Muscle layer of duodenum (tissue), 2 donors: ENCODE measurements at regions not wholly inside any gene's neighbourhood (a gene's known extent, or its start where the extent isn't known, plus 50 kb on each side); places are given as distances from the start of the nearest gene placed in this dataset.

Experiments
- H3K27ac ChIP-seq: one replicate; pipeline ENCODE4 v1.7.0; 2013; ENCODE audit warnings: mild to moderate bottlenecking, low read length
- H3K27me3 ChIP-seq: one replicate; pipeline ENCODE4 v1.7.0; 2013; ENCODE audit warnings: low read depth, mild to moderate bottlenecking, control low read depth, low read length
- H3K36me3 ChIP-seq, 2 donors: one replicate each; pipeline ENCODE4 v1.7.0; 2013; ENCODE audit warnings: low read length in 2 of 2, control low read depth in 1 of 2, mild to moderate bottlenecking in 1 of 2; ENCODE audit not compliant: insufficient read depth in 2 of 2, control insufficient read depth in 1 of 2
- H3K4me1 ChIP-seq, 2 donors: one replicate each; pipeline ENCODE4 v1.7.0; 2013; ENCODE audit warnings: low read length in 2 of 2, mild to moderate bottlenecking in 2 of 2, control low read depth in 1 of 2, moderate library complexity in 1 of 2; ENCODE audit not compliant: insufficient read depth in 2 of 2, control insufficient read depth in 1 of 2
- H3K4me3 ChIP-seq, 2 donors: one replicate each; pipeline ENCODE4 v1.7.0; 2013; ENCODE audit warnings: low read length in 2 of 2, low read depth in 1 of 2, mild to moderate bottlenecking in 1 of 2
- H3K9me3 ChIP-seq, 2 donors: one replicate each; pipeline ENCODE4 v1.7.0; 2013; ENCODE audit warnings: low read length in 2 of 2, control low read depth in 1 of 2, mild to moderate bottlenecking in 1 of 2; ENCODE audit not compliant: control insufficient read depth in 1 of 2
- donor health status: healthy.

DNA sequence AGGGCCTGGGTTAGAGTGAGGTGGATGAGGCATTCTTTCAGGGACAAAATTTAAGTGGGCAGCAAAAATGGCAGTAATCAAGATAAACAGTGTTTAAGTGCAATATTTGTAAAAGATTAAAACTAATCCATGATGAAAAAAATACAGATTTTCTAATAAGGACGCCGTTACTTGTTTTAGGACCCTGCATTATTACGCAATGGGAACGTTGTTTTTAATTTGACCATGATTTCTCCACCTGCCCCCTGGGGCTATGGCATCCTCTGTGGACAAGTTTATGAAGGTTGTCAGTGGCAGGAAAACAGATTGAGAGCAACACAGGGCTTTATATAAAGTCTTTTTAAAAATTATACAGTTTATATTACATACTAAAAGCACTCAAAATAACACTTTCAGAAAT is 380.6 kb upstream of the PHF14 start:
- no peak overlapping the region for H3K4me3 ChIP-seq
- no peaks in the 10 kb centered on the region for H3K9me3 ChIP-seq
- H3K4me1 ChIP-seq: no peaks in the 10 kb centered on the region
- no peaks in the 10 kb centered on the region for H3K27me3 ChIP-seq
- H3K27ac ChIP-seq: no peak overlapping the region
- no peaks in the 10 kb centered on the region for H3K36me3 ChIP-seq

- Histone ChIP-seq H3K27ac (no peak overlapping the region), H3K4me3 (no peak overlapping the region), H3K27me3 (no peaks in the 10 kb centered on the region), H3K36me3 (no peaks in the 10 kb centered on the region), H3K9me3 (no peaks in the 10 kb centered on the region), H3K4me1 (no peaks in the 10 kb centered on the region)
Measured at GRCh38 chr7:10596827-10597226, 376.8 kb upstream of the PHF14 start.

GRCh38 chr7:10604128-10604527 is 369.5 kb upstream of the PHF14 start:
- H3K9me3 ChIP-seq: no peaks in the 10 kb centered on the region
- no peaks in the 10 kb centered on the region for H3K36me3 ChIP-seq
- no peak overlapping the region for H3K4me3 ChIP-seq
- no peak overlapping the region for H3K27ac ChIP-seq
- H3K27me3 ChIP-seq: no peaks in the 10 kb centered on the region
- no peaks in the 10 kb centered on the region for H3K4me1 ChIP-seq

GRCh38 chr7:10612950-10613349 is 360.7 kb upstream of the PHF14 start:
- Histone ChIP-seq H3K27ac (no peak overlapping the region), H3K36me3 (no peaks in the 10 kb centered on the region), H3K9me3 (peaks cover 0 to 3% of the 10 kb centered on the region in 2 donors), H3K4me3 (no peak overlapping the region), H3K27me3 (no peaks in the 10 kb centered on the region), H3K4me1 (no peaks in the 10 kb centered on the region)

GRCh38 chr7:10618953-10619352 is 354.7 kb upstream of the PHF14 start:
- no peak overlapping the region for H3K4me3 ChIP-seq
- no peaks in the 10 kb centered on the region for H3K27me3 ChIP-seq
- peaks cover 0 to 3% of the 10 kb centered on the region in 2 donors for H3K9me3 ChIP-seq
- H3K27ac ChIP-seq: no peak overlapping the region
- no peaks in the 10 kb centered on the region for H3K36me3 ChIP-seq
- H3K4me1 ChIP-seq: no peaks in the 10 kb centered on the region

- Histone ChIP-seq H3K4me3 (no peak overlapping the region), H3K36me3 (no peaks in the 10 kb centered on the region), H3K27me3 (no peaks in the 10 kb centered on the region), H3K9me3 (no peaks in the 10 kb centered on the region), H3K4me1 (no peaks in the 10 kb centered on the region), H3K27ac (no peak overlapping the region)
Measured at GRCh38 chr7:10632712-10633111, 341.0 kb upstream of the PHF14 start.

DNA sequence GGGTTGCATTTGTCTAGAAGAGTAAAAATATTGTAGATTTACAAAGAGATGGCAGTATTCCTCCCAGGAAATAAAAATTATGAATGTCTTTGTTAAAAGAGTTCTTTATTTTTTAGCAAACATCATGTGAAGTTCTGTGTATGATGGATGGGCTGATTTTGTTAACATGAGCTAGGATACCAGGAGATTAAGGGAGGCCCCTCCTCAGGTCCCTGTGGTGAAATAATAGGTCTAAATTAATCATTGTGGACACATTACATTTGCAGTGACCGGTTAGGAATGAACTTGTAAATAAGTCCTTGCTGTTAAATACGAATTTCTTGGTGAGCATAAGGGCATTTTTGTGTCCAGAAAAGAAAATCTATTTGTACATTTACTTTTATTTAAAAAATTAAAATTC is 339.4 kb upstream of the PHF14 start:
- H3K4me3 ChIP-seq: no peak overlapping the region
- H3K9me3 ChIP-seq: no peaks in the 10 kb centered on the region
- no peaks in the 10 kb centered on the region for H3K4me1 ChIP-seq
- no peaks in the 10 kb centered on the region for H3K27me3 ChIP-seq
- no peaks in the 10 kb centered on the region for H3K36me3 ChIP-seq
- no peak overlapping the region for H3K27ac ChIP-seq

GRCh38 chr7:10637991-10638390 is 335.7 kb upstream of the PHF14 start:
- H3K27me3 ChIP-seq: no peaks in the 10 kb centered on the region
- H3K9me3 ChIP-seq: no peaks in the 10 kb centered on the region
- H3K27ac ChIP-seq: no peak overlapping the region
- H3K4me1 ChIP-seq: no peaks in the 10 kb centered on the region
- no peak overlapping the region for H3K4me3 ChIP-seq
- H3K36me3 ChIP-seq: no peaks in the 10 kb centered on the region

- Histone ChIP-seq H3K27ac (no peak overlapping the region), H3K27me3 (no peaks in the 10 kb centered on the region), H3K4me3 (no peak overlapping the region), H3K36me3 (no peaks in the 10 kb centered on the region), H3K4me1 (no peaks in the 10 kb centered on the region), H3K9me3 (no peaks in the 10 kb centered on the region)
Measured at GRCh38 chr7:10643545-10643944, 330.1 kb upstream of the PHF14 start.

- no peaks in the 10 kb centered on the region for H3K9me3 ChIP-seq
- no peaks in the 10 kb centered on the region for H3K4me1 ChIP-seq
- no peaks in the 10 kb centered on the region for H3K27me3 ChIP-seq
- no peaks in the 10 kb centered on the region for H3K36me3 ChIP-seq
- no peak overlapping the region for H3K27ac ChIP-seq
- H3K4me3 ChIP-seq: no peak overlapping the region
Measured at GRCh38 chr7:10644849-10645248, 328.8 kb upstream of the PHF14 start.

- no peak overlapping the region for H3K27ac ChIP-seq
- H3K27me3 ChIP-seq: no peaks in the 10 kb centered on the region
- H3K4me3 ChIP-seq: no peak overlapping the region
- H3K36me3 ChIP-seq: no peaks in the 10 kb centered on the region
- H3K4me1 ChIP-seq: no peaks in the 10 kb centered on the region
- H3K9me3 ChIP-seq: no peaks in the 10 kb centered on the region
Measured at GRCh38 chr7:10646194-10646593, 327.5 kb upstream of the PHF14 start.

DNA sequence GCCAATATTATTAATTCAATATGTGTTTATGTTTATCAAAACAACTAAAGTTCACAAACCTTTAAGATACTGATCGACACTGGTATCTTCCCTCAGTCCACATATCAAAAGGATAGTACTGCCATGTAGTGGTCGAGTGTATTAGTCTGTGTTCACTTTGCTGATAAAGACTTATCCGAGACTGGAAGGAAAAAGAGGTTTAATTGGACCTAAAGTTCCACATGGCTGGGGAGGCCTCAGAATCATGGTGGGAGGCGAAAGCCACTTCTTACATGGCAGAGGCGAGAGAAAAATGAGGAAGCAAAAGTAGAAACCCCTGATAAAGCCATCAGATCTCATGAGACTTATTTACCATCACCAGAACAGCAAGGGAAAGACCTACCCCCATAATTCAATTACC is 325.4 kb upstream of the PHF14 start:
- Histone ChIP-seq H3K36me3 (no peaks in the 10 kb centered on the region), H3K27me3 (no peaks in the 10 kb centered on the region), H3K9me3 (no peaks in the 10 kb centered on the region), H3K27ac (no peak overlapping the region), H3K4me1 (no peaks in the 10 kb centered on the region), H3K4me3 (no peak overlapping the region)
